ENCODE measurements at regions not wholly inside any gene's neighbourhood (a gene's known extent, or its start where the extent isn't known, plus 50 kb on each side); places are given as distances from the start of the nearest gene placed in this dataset.

DNA sequence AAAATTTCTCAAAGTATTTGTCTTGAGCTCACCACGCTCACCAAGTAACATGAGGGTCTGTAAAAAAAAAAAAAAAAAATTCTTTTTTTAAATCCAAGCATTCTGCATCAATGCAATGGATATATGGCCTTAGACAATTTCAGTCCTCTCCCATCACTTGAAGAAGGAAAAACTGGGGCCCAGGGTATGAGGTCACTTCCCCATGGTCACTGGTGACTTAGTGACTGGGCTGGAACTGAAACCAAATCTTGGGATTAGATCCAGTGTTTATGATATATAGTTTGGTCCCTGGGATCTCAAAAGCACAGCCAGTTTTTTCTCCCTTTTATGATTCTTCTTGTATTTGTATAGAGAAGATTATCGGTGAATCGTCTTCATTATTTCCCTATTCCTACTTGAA, 477.9 kb upstream of the TNP1 start:
- Histone ChIP-seq H4K20me1 (ENCODE audit: insufficient read depth) (no peaks in the 10 kb centered on the region), H3K4me3 (ENCODE audit: low read depth in 2 of 2, low read length in 1 of 2) (no peak overlapping the region), H3K79me2 (ENCODE audit: insufficient read depth) (no peaks in the 10 kb centered on the region), H3K9ac (no peak overlapping the region), H3K4me2 (no peak overlapping the region), H3K27ac (ENCODE audit: low read depth in 2 of 2, low read length in 1 of 2) (peak overlapping the region in 1 of 2 experiments; percentile 80; a peak in 2 of 4 replicates), H3K4me1 (ENCODE audit: control insufficient read depth in 1 of 2, insufficient read depth in 2 of 2, low read depth in 1 of 2, low read length in 1 of 2) (peaks cover 0 to 19% of the 10 kb centered on the region in 2 experiments; a peak in 1 of 4 replicates), H3K9me3 (no peaks in the 10 kb centered on the region), H2AFZ (ENCODE audit: low read depth) (no peak overlapping the region), H3F3A (replicated peaks; ENCODE audit: insufficient read depth) (peaks cover 5% of the 10 kb centered on the region), H3K9me2 (no peaks in the 10 kb centered on the region), H3K27me3 (ENCODE audit: insufficient read depth) (no peaks in the 10 kb centered on the region), H3K36me3 (replicated peaks in 1 of 2; ENCODE audit: control insufficient read depth in 1 of 2, insufficient read depth in 2 of 2, low read length in 1 of 2) (no peaks in the 10 kb centered on the region)
- DNase-seq: no peak
- 94% methylated on average over 3 of the region's 3 CpGs for WGBS (ENCODE audit: low lambda C conversion rate)
- ChIA-PET CTCF (no interaction called here), POLR2A (no interaction called here)
- TF ChIP-seq GABPA (IDR thresholded peaks at IDR 0.05; ENCODE audit: low read depth) (no peak), NRF1 (IDR thresholded peaks at IDR 0.05; ENCODE audit: low read depth, low read length) (no peak)

DNA sequence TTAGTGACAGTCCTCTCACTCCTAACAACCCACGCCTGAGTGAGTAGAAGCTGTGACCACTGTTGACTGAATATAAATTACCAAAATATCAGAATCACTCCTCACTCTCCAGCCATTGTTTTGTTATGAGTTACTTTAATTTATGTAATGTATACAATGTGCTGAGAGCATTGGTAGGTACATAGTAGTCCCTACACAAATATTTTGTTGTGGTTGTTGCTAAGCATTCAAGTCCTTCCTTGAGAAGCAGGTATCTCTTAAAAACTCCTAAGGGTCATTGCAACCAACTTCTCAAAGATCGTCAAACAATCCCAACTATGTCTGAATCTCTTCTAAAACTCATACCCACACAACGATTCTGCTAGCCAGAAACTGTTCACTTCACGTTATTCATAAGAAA, 476.8 kb upstream of the TNP1 start:
- CTCF ChIA-PET: no interaction called here
- Histone ChIP-seq H3K9me3 (no peaks in the 10 kb centered on the region), H3K36me3 (replicated peaks in 1 of 2; ENCODE audit: control insufficient read depth in 1 of 2, insufficient read depth in 2 of 2, low read length in 1 of 2) (no peaks in the 10 kb centered on the region), H2AFZ (ENCODE audit: low read depth) (no peak overlapping the region), H3F3A (replicated peaks; ENCODE audit: insufficient read depth) (peaks cover 5% of the 10 kb centered on the region), H3K27ac (ENCODE audit: low read depth in 2 of 2, low read length in 1 of 2) (no peak overlapping the region), H3K4me1 (ENCODE audit: control insufficient read depth in 1 of 2, insufficient read depth in 2 of 2, low read depth in 1 of 2, low read length in 1 of 2) (peaks cover 0 to 26% of the 10 kb centered on the region in 2 experiments; a peak in 2 of 4 replicates), H3K79me2 (ENCODE audit: insufficient read depth) (no peaks in the 10 kb centered on the region), H3K4me3 (ENCODE audit: low read depth in 2 of 2, low read length in 1 of 2) (no peak overlapping the region), H4K20me1 (ENCODE audit: insufficient read depth) (no peaks in the 10 kb centered on the region), H3K9me2 (no peaks in the 10 kb centered on the region), H3K27me3 (ENCODE audit: insufficient read depth) (no peaks in the 10 kb centered on the region), H3K4me2 (no peak overlapping the region), H3K9ac (no peak overlapping the region)
- TF ChIP-seq YY1 (IDR thresholded peaks at IDR 0.05; ENCODE audit: low read depth) (no peak), RXRA (IDR thresholded peaks at IDR 0.05; ENCODE audit: borderline replicate concordance, low read depth) (no peak), TEAD4 (IDR thresholded peaks at IDR 0.05; ENCODE audit: borderline replicate concordance, insufficient read depth) (no peak), EP300 (IDR thresholded peaks at IDR 0.05; ENCODE audit: borderline replicate concordance in 1 of 2, low read depth in 1 of 2, low read length in 1 of 2) (no peak), RAD21 (IDR thresholded peaks at IDR 0.05; ENCODE audit: low read length) (no peak), SIN3A (IDR thresholded peaks at IDR 0.05; ENCODE audit: borderline replicate concordance, low read depth, low read length) (no peak), MXI1 (IDR thresholded peaks at IDR 0.05; ENCODE audit: low read depth, low read length) (no peak), TAF1 (IDR thresholded peaks at IDR 0.05; ENCODE audit: borderline replicate concordance, low read depth, low read length) (no peak), NFIC (IDR thresholded peaks at IDR 0.05; ENCODE audit: borderline replicate concordance) (no peak), TCF12 (IDR thresholded peaks at IDR 0.05) (no peak), FOSL2 (IDR thresholded peaks at IDR 0.05; ENCODE audit: borderline replicate concordance, low read depth) (no peak), GATA2 (CRISPR knock-in tag; IDR thresholded peaks at IDR 0.05) (no peak), ELF1 (IDR thresholded peaks at IDR 0.05) (no peak)
- TF ChIP-seq, protein P1, sequence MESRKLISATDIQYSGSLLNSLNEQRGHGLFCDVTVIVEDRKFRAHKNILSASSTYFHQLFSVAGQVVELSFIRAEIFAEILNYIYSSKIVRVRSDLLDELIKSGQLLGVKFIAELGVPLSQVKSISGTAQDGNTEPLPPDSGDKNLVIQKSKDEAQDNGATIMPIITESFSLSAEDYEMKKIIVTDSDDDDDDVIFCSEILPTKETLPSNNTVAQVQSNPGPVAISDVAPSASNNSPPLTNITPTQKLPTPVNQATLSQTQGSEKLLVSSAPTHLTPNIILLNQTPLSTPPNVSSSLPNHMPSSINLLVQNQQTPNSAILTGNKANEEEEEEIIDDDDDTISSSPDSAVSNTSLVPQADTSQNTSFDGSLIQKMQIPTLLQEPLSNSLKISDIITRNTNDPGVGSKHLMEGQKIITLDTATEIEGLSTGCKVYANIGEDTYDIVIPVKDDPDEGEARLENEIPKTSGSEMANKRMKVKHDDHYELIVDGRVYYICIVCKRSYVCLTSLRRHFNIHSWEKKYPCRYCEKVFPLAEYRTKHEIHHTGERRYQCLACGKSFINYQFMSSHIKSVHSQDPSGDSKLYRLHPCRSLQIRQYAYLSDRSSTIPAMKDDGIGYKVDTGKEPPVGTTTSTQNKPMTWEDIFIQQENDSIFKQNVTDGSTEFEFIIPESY (IDR thresholded peaks at IDR 0.05; ENCODE audit: borderline replicate concordance, low read depth): no peak
- TF ChIP-seq, protein P2, sequence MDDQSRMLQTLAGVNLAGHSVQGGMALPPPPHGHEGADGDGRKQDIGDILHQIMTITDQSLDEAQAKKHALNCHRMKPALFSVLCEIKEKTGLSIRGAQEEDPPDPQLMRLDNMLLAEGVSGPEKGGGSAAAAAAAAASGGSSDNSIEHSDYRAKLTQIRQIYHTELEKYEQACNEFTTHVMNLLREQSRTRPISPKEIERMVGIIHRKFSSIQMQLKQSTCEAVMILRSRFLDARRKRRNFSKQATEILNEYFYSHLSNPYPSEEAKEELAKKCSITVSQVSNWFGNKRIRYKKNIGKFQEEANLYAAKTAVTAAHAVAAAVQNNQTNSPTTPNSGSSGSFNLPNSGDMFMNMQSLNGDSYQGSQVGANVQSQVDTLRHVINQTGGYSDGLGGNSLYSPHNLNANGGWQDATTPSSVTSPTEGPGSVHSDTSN (IDR thresholded peaks at IDR 0.05): no peak
- TF ChIP-seq, protein P3, sequence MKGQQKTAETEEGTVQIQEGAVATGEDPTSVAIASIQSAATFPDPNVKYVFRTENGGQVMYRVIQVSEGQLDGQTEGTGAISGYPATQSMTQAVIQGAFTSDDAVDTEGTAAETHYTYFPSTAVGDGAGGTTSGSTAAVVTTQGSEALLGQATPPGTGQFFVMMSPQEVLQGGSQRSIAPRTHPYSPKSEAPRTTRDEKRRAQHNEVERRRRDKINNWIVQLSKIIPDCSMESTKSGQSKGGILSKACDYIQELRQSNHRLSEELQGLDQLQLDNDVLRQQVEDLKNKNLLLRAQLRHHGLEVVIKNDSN (IDR thresholded peaks at IDR 0.05; ENCODE audit: borderline replicate concordance, low read depth): no peak
- TF ChIP-seq, protein P4, sequence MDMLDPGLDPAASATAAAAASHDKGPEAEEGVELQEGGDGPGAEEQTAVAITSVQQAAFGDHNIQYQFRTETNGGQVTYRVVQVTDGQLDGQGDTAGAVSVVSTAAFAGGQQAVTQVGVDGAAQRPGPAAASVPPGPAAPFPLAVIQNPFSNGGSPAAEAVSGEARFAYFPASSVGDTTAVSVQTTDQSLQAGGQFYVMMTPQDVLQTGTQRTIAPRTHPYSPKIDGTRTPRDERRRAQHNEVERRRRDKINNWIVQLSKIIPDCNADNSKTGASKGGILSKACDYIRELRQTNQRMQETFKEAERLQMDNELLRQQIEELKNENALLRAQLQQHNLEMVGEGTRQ (IDR thresholded peaks at IDR 0.05; ENCODE audit: borderline replicate concordance, low read depth, low read length): no peak
- TF ChIP-seq, protein P5, sequence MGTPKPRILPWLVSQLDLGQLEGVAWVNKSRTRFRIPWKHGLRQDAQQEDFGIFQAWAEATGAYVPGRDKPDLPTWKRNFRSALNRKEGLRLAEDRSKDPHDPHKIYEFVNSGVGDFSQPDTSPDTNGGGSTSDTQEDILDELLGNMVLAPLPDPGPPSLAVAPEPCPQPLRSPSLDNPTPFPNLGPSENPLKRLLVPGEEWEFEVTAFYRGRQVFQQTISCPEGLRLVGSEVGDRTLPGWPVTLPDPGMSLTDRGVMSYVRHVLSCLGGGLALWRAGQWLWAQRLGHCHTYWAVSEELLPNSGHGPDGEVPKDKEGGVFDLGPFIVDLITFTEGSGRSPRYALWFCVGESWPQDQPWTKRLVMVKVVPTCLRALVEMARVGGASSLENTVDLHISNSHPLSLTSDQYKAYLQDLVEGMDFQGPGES (IDR thresholded peaks at IDR 0.05; ENCODE audit: low read depth, low read length): no peak
- POLR2A ChIA-PET: no interaction called here
- WGBS (ENCODE audit: low lambda C conversion rate): 83% methylated on average over 4 of the region's 4 CpGs
- no peak for DNase-seq
